ENCODE measurements at regions not wholly inside any gene's neighbourhood (a gene's known extent, or its start where the extent isn't known, plus 50 kb on each side); places are given as distances from the start of the nearest gene placed in this dataset.

DNA sequence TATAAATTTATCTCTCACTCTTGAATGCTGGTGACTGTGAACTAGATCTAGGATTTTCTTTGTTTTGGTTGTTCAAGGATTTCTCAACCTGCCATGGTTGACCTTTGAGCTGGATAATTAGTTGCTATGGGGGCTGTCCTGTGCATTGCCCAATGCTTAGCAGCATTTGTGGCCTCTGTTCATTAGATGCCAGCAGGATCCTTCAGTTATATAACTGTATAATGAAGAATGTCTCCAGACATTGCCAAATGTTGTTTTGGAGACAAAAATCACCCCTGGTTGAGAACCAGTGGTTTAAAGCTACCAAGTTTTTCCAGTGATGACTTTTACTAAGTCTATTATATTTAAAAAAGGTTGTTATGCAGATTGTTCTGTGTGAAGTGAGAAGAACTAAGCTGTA lies 147.9 kb upstream of the STXBP6 start:
- TF ChIP-seq CTCF (conservative IDR thresholded peaks at IDR 0.05 in 1 of 2, IDR thresholded peaks at IDR 0.05 in 1 of 2; ENCODE audit: extremely low read depth in 1 of 2, insufficient read depth in 1 of 2, low read depth in 1 of 2, low read length in 2 of 2) (no peak), EZH2 (IDR thresholded peaks at IDR 0.05; ENCODE audit: borderline replicate concordance, low read length) (no peak)
